Brain pericyte (primary cell): ENCODE measurements at regions not wholly inside any gene's neighbourhood (a gene's known extent, or its start where the extent isn't known, plus 50 kb on each side); places are given as distances from the start of the nearest gene placed in this dataset.
"Not testable (repeated sequence)": the region's sequence is repeated elsewhere in the genome, so short reads cannot be mapped to it uniquely, and the experiment has no call there.

Experiments used
- DNase-seq: peaks from one replicate; pipeline ENCODE4 v3.0.0-alpha.2; 2012; ENCODE audit warnings: low read depth, low spot score

GRCh38 chr7:9919-10318 lies 182.5 kb upstream of the FAM20C start:
- DNase-seq, result not testable (repeated sequence)

DNA sequence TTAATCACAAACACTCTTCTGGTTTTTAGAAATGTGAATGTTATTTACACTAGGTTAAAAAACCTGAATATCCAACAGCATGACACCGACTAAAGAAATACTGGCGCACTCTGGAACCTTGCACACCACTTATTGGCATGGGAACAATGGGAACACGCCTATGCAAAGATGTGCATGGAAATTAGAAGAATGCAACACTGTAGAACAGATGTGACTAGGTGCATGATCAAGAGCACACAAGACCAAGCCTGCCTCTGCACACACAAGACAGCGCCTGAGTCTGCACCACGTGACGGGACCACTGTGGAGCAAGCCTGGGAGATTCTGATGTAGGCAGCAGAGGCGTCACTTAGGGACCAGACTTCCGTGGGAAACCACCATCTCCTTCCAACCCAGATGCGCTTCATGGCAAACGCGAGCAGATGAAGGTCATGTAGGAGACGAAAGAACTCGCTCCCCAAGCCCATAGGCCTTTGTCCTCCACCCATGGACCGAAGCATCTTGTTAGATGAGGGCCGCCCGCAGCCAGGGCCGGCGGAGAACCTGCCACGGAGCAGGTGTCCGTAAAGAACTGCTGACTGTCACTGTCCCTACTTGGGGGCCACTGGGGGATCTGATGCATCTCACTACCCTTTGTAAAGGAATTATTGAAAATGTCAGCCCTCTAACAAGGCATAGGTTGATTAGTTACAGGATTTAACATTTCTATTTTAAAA lies 159.6 kb upstream of the FAM20C start:
- DNase-seq, result not testable (repeated sequence)

GRCh38 chr7:35121-35541 lies 157.2 kb upstream of the FAM20C start:
- not testable (repeated sequence) for DNase-seq

DNA sequence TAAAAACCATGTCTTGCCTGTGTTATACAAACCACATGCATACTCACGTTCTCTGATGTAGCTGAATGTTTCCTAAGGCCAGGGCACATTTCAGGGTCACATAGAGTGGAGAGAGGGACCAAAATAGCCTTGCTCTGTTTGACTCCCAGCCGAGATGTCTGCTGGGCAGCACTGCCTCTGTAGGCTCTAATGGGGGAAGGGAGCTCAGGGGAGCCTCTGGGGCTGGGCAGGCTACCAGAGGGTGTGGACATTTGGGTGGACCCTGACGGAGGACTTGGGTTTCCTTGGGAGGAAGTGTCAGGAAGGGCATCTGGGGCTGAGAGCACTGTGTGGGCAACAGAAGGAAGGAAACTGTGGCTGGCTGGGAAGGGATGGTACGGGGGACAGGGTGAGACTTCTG lies 155.8 kb upstream of the FAM20C start:
- DNase-seq, result not testable (repeated sequence)

- not testable (repeated sequence) for DNase-seq
Observed at GRCh38 chr7:37656-38055, 154.7 kb upstream of the FAM20C start.

DNA sequence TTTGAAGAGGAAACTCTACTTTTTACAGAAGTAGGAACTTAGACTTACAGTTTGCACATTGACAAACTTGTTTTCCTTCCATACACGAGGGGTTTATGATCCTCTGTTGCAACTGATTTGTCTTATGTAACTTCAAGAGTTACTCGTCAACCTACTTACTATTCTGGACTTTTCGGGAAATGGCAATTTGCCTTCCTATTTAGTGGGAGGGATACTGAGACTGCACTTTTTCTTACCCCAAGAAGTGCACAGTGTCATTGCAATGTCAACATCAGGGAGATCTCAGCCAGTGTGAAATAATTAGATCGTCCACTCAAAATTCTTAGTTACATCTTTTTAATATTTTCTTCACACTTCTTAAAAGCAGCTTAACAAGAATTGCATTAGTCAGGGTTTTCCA lies 153.9 kb upstream of the FAM20C start:
- not testable (repeated sequence) for DNase-seq

GRCh38 chr7:39984-40740 lies 152.2 kb upstream of the FAM20C start:
- not testable (repeated sequence) for DNase-seq

DNA sequence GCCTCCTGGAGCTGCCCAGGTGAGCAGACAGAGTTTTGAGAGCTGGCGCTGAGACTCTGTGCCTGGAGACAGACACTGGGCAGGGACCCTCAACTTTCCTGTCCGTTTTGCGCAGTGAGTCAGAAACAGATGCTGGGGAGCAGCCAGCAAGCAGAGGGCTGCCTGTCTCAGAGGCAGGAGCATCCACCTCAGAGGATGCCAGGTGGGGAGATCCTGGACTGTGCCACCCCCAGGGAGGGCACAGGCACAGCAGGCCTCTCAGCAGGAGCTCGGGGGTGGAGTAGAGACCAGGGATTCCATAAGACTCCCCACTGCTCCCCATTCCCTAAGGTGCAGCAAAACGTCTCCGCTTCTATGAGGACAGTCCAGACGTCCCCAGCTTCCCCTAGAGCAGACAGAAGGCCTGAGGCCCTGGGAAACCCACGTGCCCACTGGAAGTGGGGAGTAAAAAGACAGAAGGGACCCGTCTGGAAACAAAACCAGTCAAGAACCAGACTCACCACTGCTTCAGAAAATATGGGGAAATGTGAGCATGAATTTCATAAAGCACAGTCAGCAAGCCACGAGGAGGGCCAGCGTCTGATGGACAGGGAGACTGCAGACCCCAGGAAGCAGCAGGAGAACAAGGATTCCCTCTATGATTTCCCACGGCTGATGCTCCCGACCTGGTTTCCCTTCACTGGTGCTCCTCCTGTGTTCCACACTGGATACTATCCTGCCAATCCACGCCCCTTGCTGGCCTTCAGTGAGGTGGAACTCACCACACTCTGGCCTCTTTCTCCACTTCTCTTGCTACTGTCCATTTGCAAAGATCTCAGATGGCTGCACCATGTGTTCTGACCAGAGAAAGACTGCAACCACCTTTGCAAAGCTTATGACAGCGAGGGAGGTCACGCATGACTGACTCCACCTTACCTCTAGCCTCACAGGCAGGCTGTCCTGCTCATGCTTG lies 151.3 kb upstream of the FAM20C start:
- no peak for DNase-seq

DNA sequence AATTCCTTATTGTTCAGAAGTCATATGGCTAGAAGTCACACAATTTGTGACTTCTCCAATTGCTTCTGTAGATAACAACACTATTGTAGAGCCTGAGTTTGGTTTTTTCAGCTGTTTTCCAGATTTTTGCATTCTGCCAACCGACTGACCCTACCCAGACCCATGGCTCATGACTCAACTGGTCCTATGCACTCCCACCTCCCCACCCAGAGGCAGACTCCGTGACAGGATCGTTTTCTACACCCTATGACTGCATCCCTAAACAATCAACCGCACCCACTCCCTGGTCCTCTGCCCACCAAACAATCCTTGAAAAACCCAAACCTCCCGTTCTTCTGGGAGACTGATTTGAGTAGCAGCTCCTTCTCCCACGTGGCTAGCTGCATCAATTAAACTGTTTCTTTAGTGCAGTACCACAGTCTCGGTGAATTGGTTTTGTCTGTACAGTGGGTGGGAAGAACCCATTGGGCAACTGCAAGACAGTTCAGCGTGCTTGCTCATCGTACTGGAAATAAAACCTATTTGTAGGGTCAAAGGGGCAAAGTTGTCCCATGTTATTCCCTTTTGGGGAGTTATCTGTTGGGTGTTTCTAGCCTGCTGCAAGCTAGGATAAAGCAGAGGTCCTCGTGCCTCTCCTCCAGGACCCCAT lies 150.3 kb upstream of the FAM20C start:
- no peak for DNase-seq

DNA sequence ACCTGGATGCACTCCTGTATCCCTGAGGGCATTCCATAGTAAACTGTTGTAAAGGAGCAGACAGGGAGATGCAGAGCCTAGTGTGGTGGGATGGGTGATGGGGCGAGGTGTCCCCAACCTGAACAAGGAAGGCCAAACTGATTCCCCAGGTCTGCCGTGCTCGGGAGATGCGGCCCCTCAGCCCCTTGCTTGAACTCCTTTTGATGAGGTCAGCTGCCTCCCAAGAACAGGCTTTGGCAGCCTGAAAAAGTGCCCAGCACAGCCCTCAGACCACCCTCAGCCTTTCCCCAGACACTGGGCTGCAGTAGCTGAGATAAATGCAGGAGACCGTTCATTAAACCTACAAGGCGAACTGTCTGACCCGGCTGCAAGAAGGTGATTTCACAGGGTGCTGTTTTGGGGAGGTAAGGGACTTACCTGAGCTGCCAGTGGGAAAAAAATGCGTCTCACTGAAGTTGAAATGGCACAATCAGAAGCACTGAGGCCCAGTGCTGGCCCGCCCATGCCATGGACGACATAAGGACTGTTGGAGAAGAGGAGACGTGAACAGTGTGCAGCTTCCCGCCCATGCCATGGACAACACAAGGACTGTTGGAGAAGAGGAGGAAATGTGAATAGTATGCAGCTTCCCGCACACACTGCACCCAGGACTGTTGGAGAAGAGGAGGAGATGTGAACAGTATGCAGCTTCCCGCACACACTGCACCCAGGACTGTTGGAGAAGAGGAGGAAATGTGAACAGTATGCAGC lies 148.4 kb upstream of the FAM20C start:
- DNase-seq, result no peak

- no peak for DNase-seq
Observed at GRCh38 chr7:44541-44896, 147.9 kb upstream of the FAM20C start.

- no peak for DNase-seq
Observed at GRCh38 chr7:45106-46090, 147.0 kb upstream of the FAM20C start.

GRCh38 chr7:46123-46829 lies 146.1 kb upstream of the FAM20C start:
- no peak for DNase-seq

DNA sequence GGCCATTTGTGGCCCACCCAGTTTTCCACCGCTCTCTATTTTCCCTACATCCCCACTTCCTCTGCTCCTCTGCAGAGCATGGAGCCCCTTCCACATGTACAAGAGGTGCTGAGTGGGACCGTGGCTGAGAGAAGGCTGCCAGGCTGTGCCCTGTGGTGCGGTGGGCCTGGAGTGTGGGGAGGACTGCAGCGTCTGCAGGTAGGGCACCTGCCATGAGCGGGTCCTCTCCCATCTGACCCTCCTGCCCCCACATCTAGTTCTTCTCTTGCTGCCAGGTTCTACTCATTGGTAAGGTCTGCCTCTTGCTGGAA lies 145.6 kb upstream of the FAM20C start:
- DNase-seq, result no peak

GRCh38 chr7:51456-52068 lies 140.8 kb upstream of the FAM20C start:
- no peak for DNase-seq

- DNase-seq, result no peak
Observed at GRCh38 chr7:52100-52499, 140.3 kb upstream of the FAM20C start.

DNA sequence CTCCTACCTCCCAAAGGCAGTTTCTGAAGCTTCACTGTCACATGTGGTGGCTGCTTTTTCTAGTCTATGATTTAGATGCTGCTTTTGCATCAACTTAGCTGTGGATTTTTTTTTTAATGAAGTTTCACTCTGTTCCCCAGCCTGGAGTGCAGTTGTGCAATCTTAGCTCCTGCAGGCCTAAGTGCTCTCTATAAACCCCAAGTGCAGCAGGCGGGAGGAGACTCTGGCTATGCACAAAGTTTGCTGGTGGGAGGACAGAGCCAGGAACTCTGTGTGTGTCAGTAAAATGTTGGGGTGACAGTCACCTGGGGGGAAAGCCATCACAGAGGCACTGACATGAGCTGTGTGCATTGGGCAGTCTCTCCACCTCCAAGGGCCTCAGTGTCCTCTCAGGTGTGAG lies 138.8 kb upstream of the FAM20C start:
- DNase-seq, result no peak

GRCh38 chr7:54615-55014 lies 137.8 kb upstream of the FAM20C start:
- DNase-seq, result no peak
